Kasumi-1 (cell line): ENCODE measurements at regions not wholly inside any gene's neighbourhood (a gene's known extent, or its start where the extent isn't known, plus 50 kb on each side); places are given as distances from the start of the nearest gene placed in this dataset.
"Not testable (repeated sequence)": the region's sequence is repeated elsewhere in the genome, so short reads cannot be mapped to it uniquely, and the experiment has no call there.

ENCODE experiments used
- DNase-seq, 2 experiments: peaks; one replicate each; lab custom pipeline; 2025; lab: John Stamatoyannopoulos, UW

GRCh38 chr13:61138857-61139256, 276.8 kb downstream of the PCDH20 start:
- peak; percentile 50 to 70 for DNase-seq

- DNase-seq, result no peak
Observed at GRCh38 chr13:61136515-61136914, 279.1 kb downstream of the PCDH20 start.

GRCh38 chr13:61136093-61136492, 279.6 kb downstream of the PCDH20 start:
- DNase-seq, result no peak

GRCh38 chr13:61135583-61135982, 280.1 kb downstream of the PCDH20 start:
- DNase-seq, result no peak

- no peak for DNase-seq
Observed at GRCh38 chr13:61128850-61129645, 286.6 kb downstream of the PCDH20 start.

GRCh38 chr13:61123538-61124289, 291.9 kb downstream of the PCDH20 start:
- DNase-seq, result no peak

GRCh38 chr13:61113140-61113658, 302.4 kb downstream of the PCDH20 start:
- no peak for DNase-seq

- DNase-seq, result no peak
Observed at GRCh38 chr13:61111529-61111928, 304.1 kb downstream of the PCDH20 start.

GRCh38 chr13:61110732-61111131, 304.9 kb downstream of the PCDH20 start:
- no peak for DNase-seq

GRCh38 chr13:61109741-61110140, 305.9 kb downstream of the PCDH20 start:
- DNase-seq, result no peak

- DNase-seq, result no peak
Observed at GRCh38 chr13:61107989-61108388, 307.7 kb downstream of the PCDH20 start.

GRCh38 chr13:61095885-61096284, 319.8 kb downstream of the PCDH20 start:
- no peak for DNase-seq

- DNase-seq, result no peak
Observed at GRCh38 chr13:61094865-61095264, 320.8 kb downstream of the PCDH20 start.

- not testable (repeated sequence) for DNase-seq
Observed at GRCh38 chr13:61089894-61090293, 325.8 kb downstream of the PCDH20 start.

GRCh38 chr13:61086087-61086486, 329.6 kb downstream of the PCDH20 start:
- DNase-seq, result no peak

GRCh38 chr13:61084988-61085387, 330.7 kb downstream of the PCDH20 start:
- no peak for DNase-seq

GRCh38 chr13:61078976-61079770, 336.5 kb downstream of the PCDH20 start:
- DNase-seq, result no peak

GRCh38 chr13:61052175-61052574, 363.5 kb downstream of the PCDH20 start:
- peak; percentile 55 to 74 for DNase-seq

- no peak for DNase-seq
Observed at GRCh38 chr13:61045251-61045650, 370.4 kb downstream of the PCDH20 start.

GRCh38 chr13:61040181-61040580, 375.5 kb downstream of the PCDH20 start:
- DNase-seq, result peak; percentile 34 to 64

- no peak for DNase-seq
Observed at GRCh38 chr13:61039302-61039701, 376.3 kb downstream of the PCDH20 start.

- no peak for DNase-seq
Observed at GRCh38 chr13:61036715-61037114, 378.9 kb downstream of the PCDH20 start.
